ENCODE measurements at regions not wholly inside any gene's neighbourhood (a gene's known extent, or its start where the extent isn't known, plus 50 kb on each side); places are given as distances from the start of the nearest gene placed in this dataset.

DNA sequence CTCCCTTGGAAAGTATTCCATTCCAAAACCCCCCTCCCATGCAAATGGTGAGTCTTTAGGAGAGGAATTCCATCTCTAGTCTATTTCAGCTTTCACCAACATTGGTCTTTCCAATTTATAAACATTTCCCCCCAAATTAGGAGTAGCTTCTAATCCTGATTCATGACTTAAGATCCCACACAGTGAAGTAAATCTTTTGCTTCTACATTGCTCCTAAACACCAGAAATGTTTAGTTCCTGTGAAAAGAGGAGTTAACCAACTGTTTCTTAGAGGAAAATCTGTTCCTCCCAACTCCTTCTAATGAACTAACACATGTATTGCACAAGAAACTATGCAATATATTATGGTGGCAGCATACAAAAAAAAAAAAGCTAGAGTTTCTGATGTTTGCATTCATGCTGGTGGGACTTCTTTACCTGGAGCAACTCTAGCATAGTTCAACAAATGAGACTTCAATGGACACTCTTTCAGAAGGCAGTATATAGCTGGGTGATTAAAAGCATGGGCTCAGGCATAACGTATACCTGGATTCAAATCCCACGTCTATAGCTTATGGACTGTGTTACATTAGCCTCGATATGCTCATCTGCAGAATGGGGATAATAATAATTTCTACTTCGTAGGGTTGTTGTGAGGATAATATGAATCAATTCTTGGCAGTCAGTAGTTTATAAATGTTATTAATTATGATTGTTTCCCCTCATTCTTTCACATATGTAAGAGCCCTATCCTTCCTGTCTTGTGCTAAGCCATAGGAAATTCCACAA lies 131.6 kb upstream of the TMEM164 start:
- Mint-ChIP-seq H3K4me3 (ENCODE audit: unreplicated experiment) (no peak overlapping the region), H3K36me3 (ENCODE audit: unreplicated experiment) (no peaks in the 10 kb centered on the region), H3K4me1 (ENCODE audit: unreplicated experiment) (peaks cover 5% of the 10 kb centered on the region), H3K27ac (ENCODE audit: unreplicated experiment) (no peak overlapping the region), H3K9me3 (ENCODE audit: unreplicated experiment) (no peaks in the 10 kb centered on the region), H3K27me3 (ENCODE audit: unreplicated experiment) (no peaks in the 10 kb centered on the region)
- no peak for DNase-seq (ENCODE audit: extremely low spot score, unreplicated experiment)
- TF ChIP-seq, protein P1, sequence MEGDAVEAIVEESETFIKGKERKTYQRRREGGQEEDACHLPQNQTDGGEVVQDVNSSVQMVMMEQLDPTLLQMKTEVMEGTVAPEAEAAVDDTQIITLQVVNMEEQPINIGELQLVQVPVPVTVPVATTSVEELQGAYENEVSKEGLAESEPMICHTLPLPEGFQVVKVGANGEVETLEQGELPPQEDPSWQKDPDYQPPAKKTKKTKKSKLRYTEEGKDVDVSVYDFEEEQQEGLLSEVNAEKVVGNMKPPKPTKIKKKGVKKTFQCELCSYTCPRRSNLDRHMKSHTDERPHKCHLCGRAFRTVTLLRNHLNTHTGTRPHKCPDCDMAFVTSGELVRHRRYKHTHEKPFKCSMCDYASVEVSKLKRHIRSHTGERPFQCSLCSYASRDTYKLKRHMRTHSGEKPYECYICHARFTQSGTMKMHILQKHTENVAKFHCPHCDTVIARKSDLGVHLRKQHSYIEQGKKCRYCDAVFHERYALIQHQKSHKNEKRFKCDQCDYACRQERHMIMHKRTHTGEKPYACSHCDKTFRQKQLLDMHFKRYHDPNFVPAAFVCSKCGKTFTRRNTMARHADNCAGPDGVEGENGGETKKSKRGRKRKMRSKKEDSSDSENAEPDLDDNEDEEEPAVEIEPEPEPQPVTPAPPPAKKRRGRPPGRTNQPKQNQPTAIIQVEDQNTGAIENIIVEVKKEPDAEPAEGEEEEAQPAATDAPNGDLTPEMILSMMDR (IDR thresholded peaks at IDR 0.05) = no peak

DNA sequence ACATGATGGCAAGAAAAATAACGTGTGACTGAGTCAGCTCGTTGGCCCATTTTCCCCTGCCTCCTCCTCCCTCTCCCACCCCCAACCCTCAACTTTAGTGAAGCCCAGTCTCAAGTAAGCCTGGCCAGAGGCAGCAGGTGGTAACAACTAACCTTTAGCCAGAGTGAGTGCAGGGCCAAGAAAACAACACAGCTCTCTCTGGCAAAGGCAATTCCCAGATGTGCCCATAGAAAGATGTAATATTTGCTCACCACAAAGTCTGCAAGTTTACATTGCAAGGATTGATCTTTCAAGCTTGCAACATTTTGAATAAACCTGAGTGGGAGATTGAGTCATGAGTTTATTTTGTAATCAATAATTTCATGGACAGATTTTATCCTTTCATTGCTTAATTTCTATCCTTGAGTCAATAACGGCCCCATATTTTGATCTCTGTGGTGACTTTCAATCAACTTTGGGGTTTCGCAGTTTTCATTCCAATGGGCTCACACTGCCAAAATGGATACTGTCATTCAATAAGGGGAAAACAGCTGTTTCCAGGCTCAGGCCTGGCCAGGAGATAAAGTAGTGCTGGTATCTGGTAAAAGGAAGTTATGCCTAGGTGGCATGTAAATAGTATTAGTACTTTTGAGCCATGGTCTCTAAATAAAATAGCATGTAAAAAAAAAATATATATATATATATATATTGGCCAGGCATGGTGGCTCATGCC lies 130.7 kb upstream of the TMEM164 start:
- TF ChIP-seq, protein P1 (IDR thresholded peaks at IDR 0.05) = no peak
- DNase-seq (ENCODE audit: extremely low spot score, unreplicated experiment) = no peak
- no peak overlapping the region for H3K4me3 Mint-ChIP-seq (ENCODE audit: unreplicated experiment)
- H3K36me3 Mint-ChIP-seq (ENCODE audit: unreplicated experiment) = no peaks in the 10 kb centered on the region
- no peaks in the 10 kb centered on the region for H3K9me3 Mint-ChIP-seq (ENCODE audit: unreplicated experiment)
- H3K27me3 Mint-ChIP-seq (ENCODE audit: unreplicated experiment) = no peaks in the 10 kb centered on the region
- H3K4me1 Mint-ChIP-seq (ENCODE audit: unreplicated experiment) = peaks cover 5% of the 10 kb centered on the region
- no peak overlapping the region for H3K27ac Mint-ChIP-seq (ENCODE audit: unreplicated experiment)

- TF ChIP-seq, protein P1 (IDR thresholded peaks at IDR 0.05) = no peak
- Mint-ChIP-seq H3K27ac (ENCODE audit: unreplicated experiment) (no peak overlapping the region), H3K4me3 (ENCODE audit: unreplicated experiment) (no peak overlapping the region), H3K27me3 (ENCODE audit: unreplicated experiment) (no peaks in the 10 kb centered on the region), H3K4me1 (ENCODE audit: unreplicated experiment) (peaks cover 5% of the 10 kb centered on the region), H3K36me3 (ENCODE audit: unreplicated experiment) (no peaks in the 10 kb centered on the region), H3K9me3 (ENCODE audit: unreplicated experiment) (no peaks in the 10 kb centered on the region)
- DNase-seq (ENCODE audit: extremely low spot score, unreplicated experiment) = no peak
These were observed 129.3 kb upstream of the TMEM164 start for GRCh38 chrX:109873574-109873973.

DNA sequence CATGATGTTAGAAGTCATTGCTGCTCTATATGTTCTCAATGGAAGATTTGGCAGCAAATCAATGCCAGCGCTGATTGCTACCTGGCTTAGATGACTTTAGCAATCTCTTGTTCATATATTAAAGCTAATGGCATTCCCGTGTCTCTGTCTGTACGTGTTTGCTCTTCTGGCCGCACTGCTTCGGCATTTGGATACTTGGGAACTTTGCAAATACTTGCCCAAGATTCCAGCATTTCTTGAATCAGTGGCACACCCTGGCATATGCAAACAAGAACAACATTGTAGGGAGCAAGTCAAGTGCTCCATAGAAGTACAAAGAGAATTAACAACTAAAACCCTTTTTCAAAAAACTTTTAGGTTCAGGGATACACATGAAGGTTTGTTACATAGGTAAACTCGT lies 128.9 kb upstream of the TMEM164 start:
- TF ChIP-seq, protein P1 (IDR thresholded peaks at IDR 0.05) = no peak
- DNase-seq (ENCODE audit: extremely low spot score, unreplicated experiment) = no peak
- Mint-ChIP-seq H3K27ac (ENCODE audit: unreplicated experiment) (no peak overlapping the region), H3K27me3 (ENCODE audit: unreplicated experiment) (no peaks in the 10 kb centered on the region), H3K4me3 (ENCODE audit: unreplicated experiment) (no peak overlapping the region), H3K36me3 (ENCODE audit: unreplicated experiment) (no peaks in the 10 kb centered on the region), H3K4me1 (ENCODE audit: unreplicated experiment) (peaks cover 5% of the 10 kb centered on the region), H3K9me3 (ENCODE audit: unreplicated experiment) (no peaks in the 10 kb centered on the region)

DNA sequence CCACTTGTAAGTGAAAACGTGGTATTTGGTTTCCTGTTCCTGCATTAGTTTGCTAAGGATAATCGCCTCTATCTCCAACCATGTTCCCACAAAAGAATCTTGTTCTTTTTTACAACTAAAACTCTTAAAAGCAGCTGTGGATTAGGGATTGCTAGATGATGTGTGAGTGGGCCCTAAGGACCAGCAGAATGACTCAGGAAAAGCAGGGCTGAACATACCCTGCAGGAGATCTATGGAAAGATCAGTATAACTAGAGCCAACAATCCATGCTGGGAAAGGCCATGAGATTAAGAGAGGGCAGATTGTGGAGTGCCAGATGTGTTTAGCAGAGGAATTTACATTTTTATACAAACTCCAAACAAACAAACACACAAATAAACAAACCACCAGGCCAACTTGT lies 128.4 kb upstream of the TMEM164 start:
- H3K4me1 Mint-ChIP-seq (ENCODE audit: unreplicated experiment) = peaks cover 5% of the 10 kb centered on the region
- H3K27ac Mint-ChIP-seq (ENCODE audit: unreplicated experiment) = no peak overlapping the region
- H3K27me3 Mint-ChIP-seq (ENCODE audit: unreplicated experiment) = no peaks in the 10 kb centered on the region
- no peak for DNase-seq (ENCODE audit: extremely low spot score, unreplicated experiment)
- no peak overlapping the region for H3K4me3 Mint-ChIP-seq (ENCODE audit: unreplicated experiment)
- H3K36me3 Mint-ChIP-seq (ENCODE audit: unreplicated experiment) = no peaks in the 10 kb centered on the region
- H3K9me3 Mint-ChIP-seq (ENCODE audit: unreplicated experiment) = no peaks in the 10 kb centered on the region
- TF ChIP-seq, protein P1 (IDR thresholded peaks at IDR 0.05) = no peak

All from osteocyte (in vitro differentiated cells).